SH-SY5Y (cell line): ENCODE measurements at regions not wholly inside any gene's neighbourhood (a gene's known extent, or its start where the extent isn't known, plus 50 kb on each side); places are given as distances from the start of the nearest gene placed in this dataset.

Source experiments
- GATA2 ChIP-seq: IDR thresholded peaks from 2 replicates; pipeline ENCODE4 v1.6.1; 2011; ENCODE audit warnings: mild to moderate bottlenecking, low read depth, low read length
- GATA3 ChIP-seq: IDR thresholded peaks from 2 replicates; pipeline ENCODE4 v1.6.1; 2011; ENCODE audit warnings: low read depth, mild to moderate bottlenecking, low read length, moderate library complexity

GRCh38 chr17:73750975-73751374 is 106.7 kb upstream of the SDK2 start:
- TF ChIP-seq GATA2: peak; percentile 99
- TF ChIP-seq GATA3: no peak; the same call in none of the 2 replicates
